NCI-H2081 (cell line): ENCODE measurements at regions not wholly inside any gene's neighbourhood (a gene's known extent, or its start where the extent isn't known, plus 50 kb on each side); places are given as distances from the start of the nearest gene placed in this dataset.

Experiments used
- DNase-seq, 2 experiments: peaks; one replicate each; lab custom pipeline; 2025; lab: John Stamatoyannopoulos, UW

DNA sequence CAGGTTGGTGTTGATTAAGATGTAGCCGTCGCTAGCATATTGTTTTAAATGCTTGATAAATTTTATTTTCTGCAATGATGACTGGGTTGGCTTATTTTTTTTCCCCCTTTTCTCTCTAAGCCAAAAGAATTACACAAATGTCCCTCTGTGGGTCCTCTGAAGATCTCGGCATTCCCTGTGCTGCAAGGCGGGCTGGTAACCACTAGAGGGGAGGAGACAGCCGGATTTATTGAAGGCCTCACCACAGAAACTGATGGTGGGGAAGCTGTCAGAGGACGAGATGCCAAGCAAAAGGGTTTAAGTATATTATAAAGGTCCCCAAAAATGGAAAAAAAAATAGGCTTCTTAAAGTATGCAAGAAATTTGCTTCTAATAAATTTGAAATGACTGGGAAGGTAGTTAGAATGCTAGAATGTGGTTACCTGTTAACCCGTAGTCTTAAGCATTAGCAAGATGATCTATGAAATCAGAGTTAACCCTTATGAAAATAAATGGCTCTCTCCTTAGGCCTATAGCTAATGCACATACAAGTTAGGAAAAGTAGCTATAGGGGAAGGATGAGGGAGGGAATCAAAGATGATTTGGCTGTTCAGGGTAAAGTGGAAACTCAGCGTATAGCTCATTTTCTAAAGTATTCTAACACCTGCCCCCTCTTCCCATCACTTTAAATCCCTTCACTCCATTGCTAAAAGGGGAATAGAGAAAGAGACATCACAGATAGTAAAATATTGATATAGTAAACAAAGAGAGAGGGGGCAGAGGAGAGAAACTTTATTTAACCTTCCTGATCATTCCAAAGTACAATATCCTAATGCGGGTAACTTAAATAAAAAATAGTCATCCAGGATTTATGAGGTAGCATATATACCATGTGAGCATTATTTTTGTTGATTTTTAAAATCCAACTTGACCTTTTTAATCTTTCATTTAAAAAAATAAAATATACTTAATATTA is 894.5 kb upstream of the POU3F3 start:
- DNase-seq, result peak; percentile 16 to 21

DNA sequence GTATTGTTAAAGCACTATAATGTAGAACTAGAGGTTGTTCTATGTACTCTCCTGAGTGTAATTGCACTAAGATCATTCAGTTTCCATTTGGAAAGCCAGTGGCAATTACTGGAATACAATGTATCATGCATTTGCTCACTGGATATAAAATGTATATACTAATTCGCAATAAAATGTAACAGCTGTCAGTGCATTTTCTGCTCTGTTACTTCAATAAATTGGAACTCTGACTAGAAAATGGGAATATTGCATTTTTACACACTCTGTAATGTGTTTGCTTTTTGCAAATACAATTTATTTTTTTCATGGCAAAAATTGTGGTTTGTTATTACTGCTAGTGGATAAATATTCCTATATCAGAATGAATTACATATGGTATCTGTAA is 893.8 kb upstream of the POU3F3 start:
- no peak for DNase-seq

DNA sequence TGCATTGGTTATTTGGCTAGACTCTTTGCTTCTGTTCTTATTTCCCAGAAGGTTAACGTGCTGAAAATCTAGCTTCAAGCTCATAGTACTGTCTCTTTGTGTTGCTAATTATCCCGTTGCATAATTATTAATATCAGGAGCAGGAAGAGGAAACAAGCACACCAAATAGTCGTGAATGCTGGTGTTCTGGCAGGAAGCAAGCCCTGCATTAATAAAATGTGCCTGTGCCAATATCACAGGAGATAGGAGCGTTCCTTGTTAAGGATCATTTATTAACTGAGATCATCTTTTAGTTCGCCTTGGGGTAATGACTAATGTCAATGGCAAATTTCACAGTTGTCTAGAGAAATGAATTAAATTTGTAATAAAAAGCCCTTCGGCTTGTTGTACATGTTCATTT is 893.0 kb upstream of the POU3F3 start:
- DNase-seq, result no peak

DNA sequence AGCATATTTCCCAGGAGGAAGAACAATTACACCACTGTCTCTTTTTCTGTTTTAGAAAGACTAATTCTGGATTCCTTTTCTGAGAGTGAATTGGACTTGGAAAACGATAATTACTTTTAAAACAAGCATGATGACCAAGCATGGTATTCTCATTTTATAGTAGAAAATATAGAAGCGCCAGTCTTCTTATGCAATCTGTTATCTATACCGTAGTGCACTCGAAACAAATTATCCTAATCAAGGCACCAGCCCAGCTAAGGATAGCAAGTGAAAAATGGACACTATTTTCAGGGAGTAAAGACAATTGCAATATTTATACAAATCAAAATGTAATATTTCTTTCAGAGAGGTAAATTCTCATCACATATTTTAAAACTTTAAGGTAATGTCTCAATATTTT is 892.1 kb upstream of the POU3F3 start:
- no peak for DNase-seq

DNA sequence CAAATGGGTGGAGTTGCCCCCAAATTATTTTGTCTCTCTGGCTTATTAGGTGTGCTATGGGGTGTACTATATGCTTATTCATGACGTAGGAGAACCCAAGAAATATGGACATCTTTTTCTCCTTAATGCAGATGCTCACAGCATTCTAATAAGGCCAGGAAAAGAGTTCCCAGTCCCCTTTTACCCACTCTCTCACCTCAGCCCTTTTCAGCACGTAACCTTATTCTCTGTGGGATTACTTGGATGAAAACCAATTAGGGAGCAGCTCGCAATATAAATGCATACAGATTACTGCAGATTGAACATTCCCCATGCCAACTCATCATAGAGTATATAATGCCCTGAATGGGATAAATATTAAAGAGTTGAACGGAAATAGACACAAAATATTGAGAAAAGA is 891.2 kb upstream of the POU3F3 start:
- DNase-seq, result no peak

DNA sequence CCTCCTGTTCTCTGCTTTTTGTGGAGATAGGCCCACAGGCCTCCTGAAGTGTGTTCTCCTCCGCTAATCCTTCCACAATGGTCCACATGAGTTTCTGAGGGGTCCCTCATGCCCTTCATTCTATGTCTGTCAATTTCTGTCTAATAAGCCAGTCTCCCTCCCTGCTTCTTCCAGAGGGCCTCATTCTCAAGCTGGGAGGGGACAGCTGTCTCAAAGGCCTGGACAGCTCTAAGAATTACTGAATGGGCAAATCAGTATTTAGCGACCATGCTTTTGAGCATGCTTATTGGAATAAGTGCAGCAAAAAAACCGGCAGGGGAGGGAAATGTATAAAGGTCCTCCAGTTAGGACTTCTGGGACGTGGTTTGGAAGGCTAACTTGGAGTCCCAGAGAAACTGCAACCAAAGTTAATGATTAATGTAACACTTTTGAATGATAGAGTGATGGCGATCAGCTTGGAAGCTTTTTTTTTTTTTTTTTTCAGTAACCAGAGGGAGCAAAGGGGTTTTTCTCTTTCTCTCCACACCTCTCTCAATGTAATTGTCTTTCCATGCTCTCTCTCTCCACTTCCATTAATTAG is 890.7 kb upstream of the POU3F3 start:
- DNase-seq, result no peak

DNA sequence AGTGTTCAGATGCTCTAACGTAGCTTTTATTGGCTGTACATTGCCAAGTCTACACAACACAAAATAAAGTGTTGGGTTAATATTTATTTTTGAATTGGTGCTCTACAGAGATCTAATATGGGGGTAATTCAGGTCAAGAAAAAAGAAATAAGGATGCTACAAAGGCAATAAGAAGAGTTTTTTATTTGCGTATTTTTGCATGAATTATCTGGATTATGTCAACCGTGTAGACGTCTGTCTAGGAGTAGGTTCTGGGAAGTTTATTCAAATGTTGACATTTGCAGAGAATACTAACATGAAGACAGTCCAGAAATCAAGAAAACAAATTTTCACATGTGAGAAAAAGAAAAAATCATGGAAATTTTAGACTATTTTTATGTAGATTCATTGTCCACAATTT is 876.7 kb upstream of the POU3F3 start:
- no peak for DNase-seq

DNA sequence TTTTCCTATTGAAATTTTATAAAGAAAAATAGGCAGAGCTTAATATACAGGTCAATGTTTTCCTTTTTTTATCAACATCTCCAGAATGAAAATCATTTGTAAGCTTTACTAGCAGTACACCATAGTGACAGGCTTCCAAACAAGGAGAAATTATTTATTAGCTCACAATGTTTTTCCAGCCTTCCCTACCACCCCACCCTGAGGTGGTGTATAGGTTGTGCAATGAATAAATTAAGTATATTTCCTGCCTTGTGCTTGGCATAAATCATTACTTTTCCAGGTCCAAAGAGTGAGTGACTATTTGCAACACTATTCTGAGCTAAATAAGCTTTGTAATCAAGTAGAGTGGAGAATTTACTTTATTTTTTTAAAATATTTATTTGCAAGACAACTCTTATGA is 876.2 kb upstream of the POU3F3 start:
- DNase-seq, result no peak

DNA sequence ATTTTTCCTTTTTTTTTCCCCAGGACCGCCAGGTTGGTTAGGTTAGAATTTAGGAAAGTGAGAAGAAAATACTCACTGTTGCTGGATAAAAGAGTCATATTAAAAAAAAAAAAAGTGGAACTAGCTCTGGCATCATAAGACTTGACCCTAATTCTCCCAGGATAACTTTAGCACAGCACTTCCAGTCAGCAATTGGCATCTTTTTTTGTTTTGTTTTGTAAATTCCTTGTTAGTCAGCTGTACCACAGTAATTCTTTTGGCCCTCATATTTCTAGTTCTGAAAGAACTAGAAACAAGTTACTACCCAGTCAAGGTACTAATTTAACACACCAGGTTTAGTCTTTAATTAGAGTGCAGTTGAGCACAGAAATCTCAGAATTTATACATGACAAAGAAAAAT is 873.5 kb upstream of the POU3F3 start:
- DNase-seq, result no peak

DNA sequence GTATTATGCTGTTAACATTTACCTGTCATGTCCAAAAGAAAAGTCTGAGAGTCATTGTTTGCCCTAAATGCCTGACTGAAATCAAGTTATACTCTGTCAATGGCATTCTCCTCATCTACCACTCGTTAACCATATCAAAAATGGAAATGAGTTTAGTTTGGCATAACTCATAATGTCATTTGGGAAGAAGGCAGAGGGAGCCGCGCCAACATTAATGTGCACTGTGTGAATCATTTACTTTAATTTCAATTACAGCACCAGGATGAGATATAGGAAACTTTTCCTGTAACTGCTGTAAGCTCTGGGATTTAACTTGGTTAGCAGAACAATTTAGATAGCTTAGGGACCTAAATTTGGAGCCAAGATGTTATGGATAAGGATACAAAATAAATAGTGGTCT is 871.2 kb upstream of the POU3F3 start:
- DNase-seq, result peak in 1 of 2 experiments; percentile 0

DNA sequence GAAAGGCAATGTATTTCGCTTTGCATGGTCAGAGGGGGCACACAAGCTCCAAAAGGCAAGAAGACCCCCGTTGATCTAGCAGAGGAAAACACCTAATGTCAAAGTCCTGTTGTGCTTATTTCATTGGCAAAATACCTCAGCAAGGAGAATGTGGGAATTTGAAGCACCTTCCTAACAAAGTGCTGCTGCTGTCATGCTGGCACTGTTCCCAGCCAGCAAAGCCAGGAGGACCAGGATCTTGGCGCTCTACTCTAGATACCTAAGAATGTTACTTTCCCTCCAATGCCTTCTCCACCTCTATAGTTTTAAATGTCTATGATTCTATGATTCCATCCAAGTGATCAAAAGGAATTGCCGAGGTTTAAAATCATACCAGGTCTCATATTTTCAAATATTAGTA is 867.9 kb upstream of the POU3F3 start:
- DNase-seq, result no peak

DNA sequence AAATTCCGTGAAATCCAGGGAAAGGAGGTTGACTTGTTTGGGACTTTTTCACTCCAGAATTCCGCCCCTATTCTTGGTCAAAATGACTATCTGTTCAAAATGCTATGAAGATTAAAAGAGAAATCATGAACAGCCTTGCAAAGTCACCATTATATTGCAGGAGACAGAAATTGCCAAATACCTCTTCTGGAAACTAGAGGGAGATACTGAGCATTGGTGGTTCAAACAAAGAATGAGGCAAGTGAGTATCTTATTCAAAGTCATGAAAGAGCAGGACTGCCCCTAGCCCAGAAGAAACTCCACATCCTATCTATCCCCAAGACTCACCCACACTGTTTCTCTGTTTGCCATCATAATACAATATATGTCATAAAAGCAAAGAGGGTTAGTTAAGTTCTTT is 862.3 kb upstream of the POU3F3 start:
- DNase-seq, result no peak

DNA sequence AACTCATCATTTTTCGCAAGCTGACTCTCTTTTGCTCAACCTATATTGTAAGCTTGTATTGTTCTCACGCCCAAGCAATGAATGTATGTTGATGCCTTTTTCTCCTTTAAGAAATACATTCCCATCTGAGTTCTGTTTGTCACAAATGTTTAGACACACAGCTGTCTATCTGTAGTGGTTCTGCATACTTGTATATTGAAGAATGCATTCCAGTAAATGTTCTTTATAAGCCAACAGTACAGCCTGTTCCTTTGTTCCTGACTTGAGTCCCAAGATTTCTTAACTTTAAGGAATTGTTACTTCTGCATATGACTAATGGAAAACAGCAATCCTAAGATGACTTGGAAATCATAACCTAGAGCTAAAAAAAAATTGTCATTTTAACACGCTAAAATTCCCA is 849.1 kb upstream of the POU3F3 start:
- no peak for DNase-seq

DNA sequence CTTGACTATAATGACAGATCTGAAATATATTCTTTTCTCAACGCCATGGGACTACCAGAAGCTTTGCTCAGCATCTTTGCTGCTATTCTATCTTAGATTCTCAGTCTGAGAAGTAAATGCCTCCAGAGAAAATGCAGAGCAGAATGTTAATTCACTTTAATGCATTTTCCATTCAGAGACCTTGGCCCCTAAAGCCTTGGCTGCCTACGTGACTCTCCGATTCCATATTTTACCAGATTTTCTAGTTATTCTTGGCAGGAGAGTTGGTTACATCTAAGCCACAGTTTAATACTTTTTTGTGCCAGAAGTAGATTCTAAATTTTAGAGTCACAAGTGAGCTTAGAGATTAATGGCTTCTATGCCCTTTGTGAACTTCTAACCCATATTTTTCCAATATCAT is 837.1 kb upstream of the POU3F3 start:
- no peak for DNase-seq

DNA sequence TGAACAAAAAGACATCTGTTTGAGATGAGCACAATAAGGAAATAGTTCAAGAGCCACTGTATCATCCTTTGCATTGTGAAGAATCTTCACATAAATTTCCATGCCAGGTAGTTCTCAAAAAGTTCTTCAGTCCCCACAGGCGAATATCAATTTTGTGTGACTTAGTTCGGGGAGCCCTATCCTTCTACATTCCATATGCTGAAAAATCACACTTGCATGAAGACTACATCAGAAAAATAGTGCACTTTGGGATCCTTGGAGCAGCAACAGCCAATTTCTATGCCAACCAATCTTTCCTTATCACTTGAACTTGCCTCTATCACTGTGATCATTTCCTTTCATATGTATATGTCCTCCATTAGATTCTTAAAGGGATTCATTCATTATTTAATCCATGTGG is 830.6 kb upstream of the POU3F3 start:
- DNase-seq, result no peak

DNA sequence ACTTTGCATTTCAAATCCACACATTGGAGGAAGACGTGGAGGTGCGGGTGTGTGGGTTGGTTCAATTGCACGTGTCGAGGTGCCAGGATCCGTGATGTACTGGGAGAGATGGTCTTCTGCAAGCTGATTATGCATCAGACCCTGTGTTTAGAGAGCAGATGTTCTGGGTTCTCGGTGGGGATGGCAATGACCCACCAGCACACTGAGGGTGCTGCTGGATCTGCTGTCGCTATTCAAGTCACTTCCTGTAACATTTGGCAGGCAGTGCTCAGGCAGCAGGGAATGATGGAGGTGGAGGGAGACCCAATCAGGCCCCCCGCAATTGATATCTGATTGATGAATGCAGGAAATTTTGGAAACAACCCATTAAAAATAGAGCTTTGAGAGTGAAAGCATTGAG is 830.1 kb upstream of the POU3F3 start:
- no peak for DNase-seq

DNA sequence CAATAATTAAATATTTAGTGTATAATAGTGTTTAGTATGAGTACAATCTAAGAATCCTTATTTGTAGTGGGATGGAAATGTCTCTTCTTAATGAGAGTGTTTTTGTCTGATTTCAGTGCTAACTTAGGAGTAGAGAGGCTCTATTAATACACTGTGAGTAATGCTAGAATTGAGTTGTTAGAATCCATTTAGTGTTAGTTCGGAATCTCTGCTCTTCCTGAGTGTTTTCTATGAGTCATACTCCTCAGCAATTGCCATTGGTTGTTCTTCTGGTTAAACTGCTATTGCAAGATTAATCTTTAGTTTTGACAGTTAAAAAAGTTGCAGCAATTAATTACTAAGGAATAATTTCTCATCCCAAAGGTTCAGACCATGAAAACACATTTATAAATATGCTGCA is 828.6 kb upstream of the POU3F3 start:
- no peak for DNase-seq

DNA sequence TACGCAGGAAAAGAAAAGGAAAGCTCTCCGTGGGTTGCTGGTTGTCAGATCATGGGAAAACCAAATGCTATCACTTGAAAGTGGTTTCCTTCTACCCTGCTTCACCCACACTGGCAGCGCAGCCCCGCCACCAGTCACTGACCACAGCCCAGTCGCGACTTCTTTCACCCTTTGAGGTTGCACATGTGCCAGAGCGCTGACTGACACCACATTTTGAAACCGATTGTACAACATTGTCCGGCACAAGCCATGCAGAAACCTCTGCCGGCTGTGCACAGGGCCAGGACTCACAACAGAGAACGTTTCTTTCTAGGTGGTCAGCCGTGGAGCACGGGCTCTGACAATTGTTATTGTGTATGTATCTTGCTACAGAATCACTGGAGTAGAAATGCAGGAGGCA is 827.2 kb upstream of the POU3F3 start:
- no peak for DNase-seq

DNA sequence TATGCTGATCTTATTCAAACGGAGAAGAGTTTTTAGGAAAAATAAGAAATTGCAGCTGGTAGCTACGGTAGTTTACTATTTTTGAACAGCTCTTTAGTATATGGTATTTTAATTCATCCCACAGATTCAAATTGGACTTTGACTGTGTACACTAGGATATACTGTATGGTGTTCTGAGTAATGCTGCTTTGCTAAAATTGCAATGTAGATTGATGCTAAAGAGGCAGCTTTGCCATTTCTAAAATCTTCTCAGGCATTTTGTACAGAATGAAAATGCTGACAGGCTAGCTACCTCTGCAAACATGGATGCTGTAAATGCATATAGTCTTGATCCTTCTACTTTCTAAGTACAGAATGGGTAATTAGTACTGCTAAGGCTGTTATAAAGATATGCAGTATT is 826.6 kb upstream of the POU3F3 start:
- no peak for DNase-seq

DNA sequence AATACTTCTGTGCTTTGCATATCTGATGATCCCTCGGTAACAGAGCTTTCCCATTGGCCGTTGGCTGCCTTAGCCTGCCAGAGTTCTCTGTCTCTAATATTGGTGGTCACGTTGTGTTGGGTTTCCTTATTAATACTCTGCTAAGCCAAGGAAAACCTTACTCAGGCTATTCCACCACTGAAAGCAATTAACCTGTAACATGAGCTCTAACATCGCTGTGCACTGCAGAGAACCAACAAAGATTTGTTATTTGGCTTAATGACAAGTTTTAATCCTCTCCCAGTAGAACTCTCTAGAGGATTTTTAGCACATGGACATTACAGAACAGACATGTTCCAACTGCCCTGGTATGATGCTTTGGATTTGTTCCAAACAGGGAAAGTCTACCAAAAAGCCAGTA is 825.9 kb upstream of the POU3F3 start:
- peak in 1 of 2 experiments; percentile 13 for DNase-seq

DNA sequence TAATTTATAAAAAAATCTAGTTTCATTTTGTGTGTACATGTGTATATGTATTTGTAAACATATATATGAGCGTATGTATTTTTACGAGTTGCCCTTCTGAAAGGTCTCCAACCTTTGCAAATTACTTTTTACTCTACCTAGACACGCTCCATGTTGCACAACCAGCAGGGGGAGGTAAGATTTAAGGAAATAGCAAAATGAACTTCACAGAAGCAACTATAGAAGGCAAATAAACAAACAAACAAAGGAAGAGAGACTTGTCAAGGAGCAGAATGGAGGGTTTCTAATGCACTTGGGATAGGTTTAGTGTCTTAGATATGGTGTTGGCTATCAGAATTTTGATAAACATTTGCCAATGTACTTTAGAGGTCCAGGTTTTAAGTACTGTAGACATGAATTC is 820.5 kb upstream of the POU3F3 start:
- DNase-seq, result peak; percentile 6 to 24

DNA sequence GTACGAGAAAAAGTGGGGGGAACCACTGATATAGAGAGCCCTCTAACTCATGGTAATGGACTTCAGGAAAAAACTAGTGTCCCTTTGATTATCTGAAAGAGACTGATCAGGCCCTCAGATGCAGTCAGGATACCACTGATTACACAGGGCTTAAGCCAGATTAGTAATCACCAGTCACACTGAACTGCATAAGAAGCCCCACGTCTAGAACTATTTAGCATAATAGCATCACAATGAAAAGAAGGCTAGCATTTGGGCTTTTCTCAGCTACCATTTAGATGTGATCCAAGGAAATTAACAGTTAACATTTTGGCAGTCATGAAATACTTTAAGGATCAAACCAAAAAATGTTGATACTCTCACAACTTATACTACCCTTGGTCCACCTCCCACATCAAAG is 813.1 kb upstream of the POU3F3 start:
- no peak for DNase-seq

DNA sequence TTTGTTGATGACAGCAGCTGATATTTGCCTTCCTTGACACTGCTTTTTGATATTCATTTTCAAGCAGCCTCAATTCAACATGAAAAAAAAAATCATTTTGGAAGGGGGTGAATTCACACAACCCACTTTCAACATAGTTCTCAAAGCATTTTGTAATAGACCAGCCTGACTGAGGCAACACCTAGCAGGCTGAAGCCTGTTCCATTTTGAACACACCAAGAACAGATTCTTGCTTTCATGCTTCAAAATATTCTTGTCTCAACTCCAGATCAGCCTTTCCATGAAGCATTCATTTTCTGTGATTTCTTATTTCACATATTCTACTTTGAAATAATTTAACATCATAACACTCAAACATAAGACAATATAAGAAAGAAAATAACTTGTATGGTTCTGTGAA is 812.6 kb upstream of the POU3F3 start:
- peak in 1 of 2 experiments; percentile 15 for DNase-seq

DNA sequence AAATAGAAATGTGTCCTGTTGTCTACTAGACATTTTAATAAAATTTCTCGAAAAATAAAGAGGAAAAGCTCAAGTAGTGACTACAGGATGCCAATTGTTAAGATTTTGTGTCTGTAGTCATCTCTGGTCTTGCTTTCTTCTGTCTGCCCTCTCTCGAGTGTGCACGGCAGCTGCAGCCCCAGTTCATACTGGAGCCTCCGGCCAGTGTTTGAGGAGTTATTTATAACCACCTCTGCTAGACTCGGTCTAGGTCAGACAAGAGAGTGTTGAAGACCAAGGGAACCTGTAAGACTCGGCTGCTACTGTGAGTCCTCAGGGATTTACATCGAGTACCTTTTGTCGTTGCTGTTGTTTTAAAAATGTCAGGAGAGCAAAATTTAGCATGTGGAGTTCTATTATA is 810.1 kb upstream of the POU3F3 start:
- DNase-seq, result no peak
